ENCODE measurements at regions not wholly inside any gene's neighbourhood (a gene's known extent, or its start where the extent isn't known, plus 50 kb on each side); places are given as distances from the start of the nearest gene placed in this dataset.
A peak's percentile ranks its signal among the peaks of the same experiment; 100 is the strongest.

DNA sequence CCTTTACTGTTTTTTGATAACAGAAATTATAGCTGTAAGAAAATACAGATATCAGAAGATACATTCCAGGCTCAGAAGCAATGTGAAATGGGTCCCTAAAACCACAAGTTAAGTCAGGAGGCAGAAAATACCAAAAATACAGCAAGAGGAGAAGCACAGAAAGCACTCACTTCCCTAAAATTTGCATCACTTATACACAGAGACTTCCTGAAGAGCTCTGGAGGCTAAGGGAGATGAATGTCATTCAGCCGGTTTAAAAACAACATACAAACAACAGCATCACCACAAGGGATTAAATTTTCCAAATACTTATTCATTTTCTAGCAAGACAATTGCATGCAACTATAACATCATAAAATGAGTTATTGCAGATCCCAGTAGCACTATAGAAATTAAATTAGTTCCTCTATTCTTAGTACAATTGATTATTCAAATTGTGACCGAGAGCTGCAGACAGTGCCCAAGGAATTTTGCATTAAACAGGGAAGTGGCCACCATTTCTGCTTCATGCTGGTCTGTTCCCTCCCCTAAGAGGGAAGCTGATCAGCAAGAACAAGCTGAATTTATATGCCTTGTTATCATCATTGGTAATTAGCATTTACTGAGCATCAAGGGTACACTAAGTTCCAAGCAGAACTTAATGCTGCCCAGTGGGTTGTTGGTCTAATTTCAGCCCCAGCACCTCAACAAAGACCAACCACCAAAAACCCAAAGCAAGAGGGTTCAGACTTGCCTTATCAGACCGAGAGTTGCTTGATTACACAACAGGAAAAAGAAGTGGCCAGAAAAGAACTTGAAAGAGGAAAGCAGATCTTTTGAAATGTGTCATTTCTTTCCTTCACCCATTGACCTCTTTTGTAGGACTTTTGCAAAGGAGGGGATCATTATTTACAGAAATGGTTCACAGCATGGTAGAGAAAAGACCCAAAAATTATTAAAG lies 140.7 kb downstream of the KCTD12 start:
- H2BK12ac ChIP-seq (ENCODE audit: insufficient read length, low read depth, low read length), result no peak overlapping the region
- no peak overlapping the region for H2BK15ac ChIP-seq (ENCODE audit: low read depth, low read length)
- no peak overlapping the region for H3K18ac ChIP-seq (ENCODE audit: insufficient read length, low read depth, low read length)
- H3T11ph ChIP-seq (ENCODE audit: low read length), result no peak overlapping the region
- no peak for DNase-seq
- H2BK120ac ChIP-seq (ENCODE audit: low read depth, low read length, poor library complexity, severe bottlenecking), result no peak overlapping the region
- Mint-ChIP-seq H3K27me3 (ENCODE audit: low read depth) (no peaks in the 10 kb centered on the region), H3K4me3 (no peak overlapping the region), H3K27ac (peak overlapping the region; percentile 7 to 63 (median 10); a peak in 5 of 7 replicates), H3K4me1 (peaks cover 9 to 14% of the 10 kb centered on the region in 2 experiments), H3K36me3 (ENCODE audit: insufficient read depth in 1 of 3, low read depth in 3 of 3) (peaks cover 0 to 4% (median 0%) of the 10 kb centered on the region in 3 experiments; a peak in 1 of 7 replicates), H3K9me3 (peaks cover 0 to 13% of the 10 kb centered on the region in 2 experiments; a peak in 3 of 5 replicates)
- no peaks in the 10 kb centered on the region for H3K79me1 ChIP-seq (ENCODE audit: insufficient read depth, low read depth, low read length, poor library complexity, severe bottlenecking)
- no peak overlapping the region for H4K91ac ChIP-seq (ENCODE audit: insufficient read length, low read depth, low read length)
- no peaks in the 10 kb centered on the region for H3K27me3 ChIP-seq (ENCODE audit: insufficient read depth, low read length)
- H3K4me2 ChIP-seq (ENCODE audit: insufficient read depth, insufficient read length, low read length), result no peak overlapping the region
- no peaks in the 10 kb centered on the region for H3K4me1 ChIP-seq (ENCODE audit: insufficient read depth, low read length)
- no peak overlapping the region for H2BK5ac ChIP-seq (ENCODE audit: insufficient read length, low read length)
- H3K9me3 ChIP-seq (ENCODE audit: control insufficient read depth, low read depth, low read length), result no peaks in the 10 kb centered on the region
- H3K56ac ChIP-seq (ENCODE audit: insufficient read length, low read depth, low read length), result no peak overlapping the region
- TF ChIP-seq, protein P1, sequence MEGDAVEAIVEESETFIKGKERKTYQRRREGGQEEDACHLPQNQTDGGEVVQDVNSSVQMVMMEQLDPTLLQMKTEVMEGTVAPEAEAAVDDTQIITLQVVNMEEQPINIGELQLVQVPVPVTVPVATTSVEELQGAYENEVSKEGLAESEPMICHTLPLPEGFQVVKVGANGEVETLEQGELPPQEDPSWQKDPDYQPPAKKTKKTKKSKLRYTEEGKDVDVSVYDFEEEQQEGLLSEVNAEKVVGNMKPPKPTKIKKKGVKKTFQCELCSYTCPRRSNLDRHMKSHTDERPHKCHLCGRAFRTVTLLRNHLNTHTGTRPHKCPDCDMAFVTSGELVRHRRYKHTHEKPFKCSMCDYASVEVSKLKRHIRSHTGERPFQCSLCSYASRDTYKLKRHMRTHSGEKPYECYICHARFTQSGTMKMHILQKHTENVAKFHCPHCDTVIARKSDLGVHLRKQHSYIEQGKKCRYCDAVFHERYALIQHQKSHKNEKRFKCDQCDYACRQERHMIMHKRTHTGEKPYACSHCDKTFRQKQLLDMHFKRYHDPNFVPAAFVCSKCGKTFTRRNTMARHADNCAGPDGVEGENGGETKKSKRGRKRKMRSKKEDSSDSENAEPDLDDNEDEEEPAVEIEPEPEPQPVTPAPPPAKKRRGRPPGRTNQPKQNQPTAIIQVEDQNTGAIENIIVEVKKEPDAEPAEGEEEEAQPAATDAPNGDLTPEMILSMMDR (conservative IDR thresholded peaks at IDR 0.05), result no peak
- H3K79me2 ChIP-seq (ENCODE audit: insufficient read depth, low read length), result no peaks in the 10 kb centered on the region
- no peak overlapping the region for H3K14ac ChIP-seq (ENCODE audit: insufficient read depth, low read length)
- no peak overlapping the region for H2AK5ac ChIP-seq (ENCODE audit: insufficient read length, low read length)
- no peak overlapping the region for H3K9ac ChIP-seq (ENCODE audit: extremely low read depth, insufficient read length, low read length)
- H3K23me2 ChIP-seq (ENCODE audit: insufficient read length, low read depth, low read length, poor library complexity, severe bottlenecking), result no peaks in the 10 kb centered on the region
- H2AFZ ChIP-seq (ENCODE audit: low read length), result no peak overlapping the region
- no peak overlapping the region for H3K27ac ChIP-seq (ENCODE audit: insufficient read length, low read depth, low read length)
- no peaks in the 10 kb centered on the region for H4K20me1 ChIP-seq (ENCODE audit: control insufficient read depth, insufficient read depth, insufficient read length)
- H4K8ac ChIP-seq (replicated peaks; ENCODE audit: insufficient read length, low read depth, low read length), result no peak overlapping the region
- no peak overlapping the region for H3K23ac ChIP-seq (ENCODE audit: insufficient read length, low read depth, low read length)
- WGBS (ENCODE audit: extremely low coverage, insufficient read length, low lambda C conversion rate), result no CpG with 5 or more reads among the region's 3 CpGs
- H2BK20ac ChIP-seq (ENCODE audit: low read depth, low read length, poor library complexity, severe bottlenecking), result no peak overlapping the region
- H3K4ac ChIP-seq (ENCODE audit: low read depth, low read length), result no peak overlapping the region
- H4K5ac ChIP-seq (ENCODE audit: insufficient read length, low read depth, low read length), result no peak overlapping the region
